ENCODE measurements at regions not wholly inside any gene's neighbourhood (a gene's known extent, or its start where the extent isn't known, plus 50 kb on each side); places are given as distances from the start of the nearest gene placed in this dataset.

DNA sequence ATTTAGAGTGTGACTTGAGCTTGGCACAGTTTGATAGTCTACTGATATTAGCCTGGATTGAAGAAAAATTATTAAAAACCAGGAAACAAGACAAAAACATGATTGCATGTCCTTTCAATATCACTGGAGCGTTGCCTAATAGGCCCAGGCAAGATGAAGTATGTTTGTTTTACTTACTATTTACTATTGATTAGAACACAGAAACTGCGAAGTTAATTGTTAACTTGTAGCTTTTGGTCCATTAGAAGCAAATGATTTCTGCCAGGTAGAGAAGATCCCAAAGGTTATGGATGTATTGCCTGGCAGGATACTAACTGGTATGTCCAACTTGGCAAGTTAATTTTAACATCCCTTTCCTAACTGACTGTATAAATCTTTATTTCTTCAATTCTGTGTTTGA, 268.9 kb downstream of the ETNK1 start (continued):
- TF ChIP-seq, protein P1, sequence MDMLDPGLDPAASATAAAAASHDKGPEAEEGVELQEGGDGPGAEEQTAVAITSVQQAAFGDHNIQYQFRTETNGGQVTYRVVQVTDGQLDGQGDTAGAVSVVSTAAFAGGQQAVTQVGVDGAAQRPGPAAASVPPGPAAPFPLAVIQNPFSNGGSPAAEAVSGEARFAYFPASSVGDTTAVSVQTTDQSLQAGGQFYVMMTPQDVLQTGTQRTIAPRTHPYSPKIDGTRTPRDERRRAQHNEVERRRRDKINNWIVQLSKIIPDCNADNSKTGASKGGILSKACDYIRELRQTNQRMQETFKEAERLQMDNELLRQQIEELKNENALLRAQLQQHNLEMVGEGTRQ (IDR thresholded peaks at IDR 0.05), result no peak
- TF ChIP-seq JUN (IDR thresholded peaks at IDR 0.05) (no peak), HES2 (IDR thresholded peaks at IDR 0.05) (no peak)

DNA sequence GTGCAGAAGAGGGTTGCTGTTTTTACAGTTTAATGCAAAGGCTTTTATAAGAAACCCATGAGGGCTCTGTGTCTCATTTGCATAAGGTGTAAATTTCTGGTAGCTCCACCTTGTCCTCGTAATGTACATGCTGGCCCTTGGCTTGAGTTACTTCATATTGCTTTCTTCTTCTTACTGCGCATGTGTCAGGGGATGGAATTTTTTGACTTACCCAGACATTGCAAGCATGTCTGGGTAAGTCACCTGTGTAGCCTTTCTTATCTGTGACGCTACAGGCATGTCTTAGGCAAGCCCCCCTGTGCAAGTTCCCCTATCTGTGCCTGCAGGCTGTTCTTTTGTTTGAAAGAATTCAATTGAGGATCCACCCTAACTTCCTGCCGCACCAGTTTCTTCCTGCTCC, 274.2 kb downstream of the ETNK1 start:
- 47% methylated on average over 4 of the region's 4 CpGs for WGBS (ENCODE audit: missing lambda C conversion rate)

DNA sequence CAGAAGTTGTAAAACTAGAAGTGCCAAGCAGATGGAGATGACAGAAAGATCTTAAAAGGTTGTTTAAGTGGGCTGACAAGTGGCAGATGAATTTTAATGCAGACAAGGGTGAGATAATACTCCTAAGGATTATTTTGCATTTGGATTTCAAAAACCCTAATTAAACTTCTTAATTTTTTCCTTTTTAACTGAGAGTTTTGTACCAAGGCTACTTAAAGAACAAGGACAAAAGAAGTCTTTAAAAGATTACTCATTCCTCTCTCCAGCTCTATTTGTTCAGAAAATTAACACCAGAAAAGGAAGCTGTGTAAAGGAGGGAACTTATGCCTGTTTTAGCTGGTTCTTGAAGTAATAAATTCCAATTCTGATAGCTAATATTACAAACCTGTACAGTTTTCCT, 275.4 kb downstream of the ETNK1 start:
- Histone ChIP-seq H3K9me3 (no peaks in the 10 kb centered on the region), H3K27ac (no peak overlapping the region), H3K4me1 (no peaks in the 10 kb centered on the region), H3K4me2 (no peak overlapping the region), H3K4me3 (no peak overlapping the region)
- TF ChIP-seq BHLHE40 (IDR thresholded peaks at IDR 0.05; ENCODE audit: low read depth, low read length) (no peak), ZNF302 (CRISPR knock-in tag; IDR thresholded peaks at IDR 0.05) (no peak), KDM5A (IDR thresholded peaks at IDR 0.05) (no peak), SREBF2 (IDR thresholded peaks at IDR 0.05) (no peak)
- TF ChIP-seq, protein P2, sequence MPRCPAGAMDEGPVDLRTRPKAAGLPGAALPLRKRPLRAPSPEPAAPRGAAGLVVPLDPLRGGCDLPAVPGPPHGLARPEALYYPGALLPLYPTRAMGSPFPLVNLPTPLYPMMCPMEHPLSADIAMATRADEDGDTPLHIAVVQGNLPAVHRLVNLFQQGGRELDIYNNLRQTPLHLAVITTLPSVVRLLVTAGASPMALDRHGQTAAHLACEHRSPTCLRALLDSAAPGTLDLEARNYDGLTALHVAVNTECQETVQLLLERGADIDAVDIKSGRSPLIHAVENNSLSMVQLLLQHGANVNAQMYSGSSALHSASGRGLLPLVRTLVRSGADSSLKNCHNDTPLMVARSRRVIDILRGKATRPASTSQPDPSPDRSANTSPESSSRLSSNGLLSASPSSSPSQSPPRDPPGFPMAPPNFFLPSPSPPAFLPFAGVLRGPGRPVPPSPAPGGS (IDR thresholded peaks at IDR 0.05), result no peak
- TF ChIP-seq, protein P3, sequence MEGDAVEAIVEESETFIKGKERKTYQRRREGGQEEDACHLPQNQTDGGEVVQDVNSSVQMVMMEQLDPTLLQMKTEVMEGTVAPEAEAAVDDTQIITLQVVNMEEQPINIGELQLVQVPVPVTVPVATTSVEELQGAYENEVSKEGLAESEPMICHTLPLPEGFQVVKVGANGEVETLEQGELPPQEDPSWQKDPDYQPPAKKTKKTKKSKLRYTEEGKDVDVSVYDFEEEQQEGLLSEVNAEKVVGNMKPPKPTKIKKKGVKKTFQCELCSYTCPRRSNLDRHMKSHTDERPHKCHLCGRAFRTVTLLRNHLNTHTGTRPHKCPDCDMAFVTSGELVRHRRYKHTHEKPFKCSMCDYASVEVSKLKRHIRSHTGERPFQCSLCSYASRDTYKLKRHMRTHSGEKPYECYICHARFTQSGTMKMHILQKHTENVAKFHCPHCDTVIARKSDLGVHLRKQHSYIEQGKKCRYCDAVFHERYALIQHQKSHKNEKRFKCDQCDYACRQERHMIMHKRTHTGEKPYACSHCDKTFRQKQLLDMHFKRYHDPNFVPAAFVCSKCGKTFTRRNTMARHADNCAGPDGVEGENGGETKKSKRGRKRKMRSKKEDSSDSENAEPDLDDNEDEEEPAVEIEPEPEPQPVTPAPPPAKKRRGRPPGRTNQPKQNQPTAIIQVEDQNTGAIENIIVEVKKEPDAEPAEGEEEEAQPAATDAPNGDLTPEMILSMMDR (IDR thresholded peaks at IDR 0.05), result no peak
- DNase-seq (ENCODE audit: low read depth in 1 of 2, low spot score in 1 of 2) (no peak), ATAC-seq (no peak), FAIRE-seq (no peak)
- POLR2A ChIA-PET, result no interaction called here
- CTCF ChIA-PET, result interaction anchor here (0.6 kb wide), 1 partner anchor 105 kb away, joined by 4 read pairs; no protein-coding TSS in a partner anchor

More for the DNA sequence above, 274.2 kb downstream of the ETNK1 start:
- TF ChIP-seq TFCP2L1 (CRISPR knock-in tag; IDR thresholded peaks at IDR 0.05) (no peak), RFX5 (IDR thresholded peaks at IDR 0.05) (no peak), RARB (CRISPR knock-in tag; IDR thresholded peaks at IDR 0.05) (no peak), EP300 (IDR thresholded peaks at IDR 0.05) (no peak)
- TF ChIP-seq, protein P2 (IDR thresholded peaks at IDR 0.05), result no peak
- no peak overlapping the region for H3K4me3 ChIP-seq
- FAIRE-seq (no peak), DNase-seq (ENCODE audit: low read depth in 1 of 2, low spot score in 1 of 2) (no peak), ATAC-seq (no peak)
- POLR2A ChIA-PET, result no interaction called here
- H3K4me2 ChIP-seq, result no peak overlapping the region
- H3K9me3 ChIP-seq, result no peaks in the 10 kb centered on the region
- CTCF ChIA-PET, result no interaction called here
- no peak overlapping the region for H3K27ac ChIP-seq
- H3K4me1 ChIP-seq, result no peaks in the 10 kb centered on the region

DNA sequence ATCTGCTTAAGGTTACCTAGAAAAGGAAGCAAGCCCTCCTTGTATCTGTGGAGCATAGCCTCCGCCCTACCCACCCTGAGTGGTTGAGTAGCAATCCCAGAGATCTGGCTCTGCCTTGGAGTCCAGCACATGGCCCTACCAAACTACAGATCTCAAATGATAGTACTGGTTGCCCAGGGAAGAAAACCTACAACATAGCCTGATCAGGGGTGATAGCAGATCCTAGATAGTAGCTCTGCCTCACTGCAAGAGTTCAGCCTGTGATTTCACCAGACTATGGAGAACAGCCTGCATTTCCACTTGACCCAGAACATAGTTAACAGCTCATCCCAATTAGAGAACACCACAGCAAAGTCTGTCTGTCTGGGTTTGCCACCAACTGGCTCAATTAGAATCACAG, 279.5 kb downstream of the ETNK1 start:
- POLR2A ChIA-PET, result no interaction called here
- ATAC-seq (no peak; a peak in 1 of 6 replicates), FAIRE-seq (no peak), DNase-seq (ENCODE audit: low read depth in 1 of 2, low spot score in 1 of 2) (no peak)
- no peak overlapping the region for H3K4me3 ChIP-seq
- CTCF ChIA-PET, result no interaction called here
- TF ChIP-seq CEBPB (IDR thresholded peaks at IDR 0.05), result no peak
- TF ChIP-seq PBX3 (IDR thresholded peaks at IDR 0.05), result no peak
- no peak for TF ChIP-seq HOXB5 (CRISPR knock-in tag; IDR thresholded peaks at IDR 0.05)
- TF ChIP-seq CBX2 (IDR thresholded peaks at IDR 0.05; ENCODE audit: borderline replicate concordance, low read depth), result no peak
- no peak for TF ChIP-seq TFCP2L1 (CRISPR knock-in tag; IDR thresholded peaks at IDR 0.05)
- no peak for TF ChIP-seq JUNB (IDR thresholded peaks at IDR 0.05)
- H3K27ac ChIP-seq, result no peak overlapping the region
- 0% methylated on average over 1 of the region's 1 CpG for WGBS (ENCODE audit: missing lambda C conversion rate)
- no peaks in the 10 kb centered on the region for H3K4me1 ChIP-seq
- H3K9me3 ChIP-seq, result no peaks in the 10 kb centered on the region
- H3K4me2 ChIP-seq, result no peak overlapping the region

Data from A549 (cell line).